GM23338 (cell line): ENCODE measurements at regions not wholly inside any gene's neighbourhood (a gene's known extent, or its start where the extent isn't known, plus 50 kb on each side); places are given as distances from the start of the nearest gene placed in this dataset.

Experiments used
- CREB1 ChIP-seq: fragments of 250-450 bp; sonication (Bioruptor Pico); IDR thresholded peaks from 2 replicates; pipeline ENCODE4 v1.5.0; 2020; ENCODE audit warnings: low read depth, mild to moderate bottlenecking, moderate library complexity
- CTCF ChIP-seq, 2 experiments: fragments of 200-600 bp in 1 of 2; sonication (generic) in 1 of 2; conservative IDR thresholded peaks; 2 replicates each; pipeline versions ENCODE4 v1.5.1 to v1.6.1; 2016 to 2017; ENCODE audit warnings: antibody characterized with exemption in 2 of 2, low read depth in 2 of 2, mild to moderate bottlenecking in 2 of 2, moderate library complexity in 1 of 2
- EZH2 ChIP-seq: fragments of 200-600 bp; sonication (generic); IDR thresholded peaks from one replicate; pipeline ENCODE4 v1.8.0; 2017; ENCODE audit warnings: antibody characterized with exemption, mild to moderate bottlenecking, low read depth; ENCODE audit not compliant: unreplicated experiment
- EZH2phosphoT487 ChIP-seq: fragments of 200-600 bp; sonication (generic); IDR thresholded peaks from one replicate; pipeline ENCODE4 v1.8.1; 2018; ENCODE audit warnings: antibody characterized with exemption; ENCODE audit not compliant: unreplicated experiment
- NANOG ChIP-seq: IDR thresholded peaks from 2 replicates; pipeline ENCODE4 v1.6.1; 2016; ENCODE audit warnings: antibody characterized with exemption, borderline replicate concordance
- POLR2AphosphoS5 ChIP-seq: IDR thresholded peaks from 2 replicates; pipeline ENCODE4 v1.6.1; 2016; ENCODE audit warnings: antibody characterized with exemption, low read depth
- REST ChIP-seq: IDR thresholded peaks from one replicate; pipeline ENCODE4 v1.6.1; 2018; ENCODE audit warnings: antibody characterized with exemption; ENCODE audit not compliant: unreplicated experiment
- STAT1 ChIP-seq: IDR thresholded peaks from one replicate; pipeline ENCODE4 v1.6.1; 2016; ENCODE audit warnings: antibody characterized with exemption; ENCODE audit not compliant: unreplicated experiment

- TF ChIP-seq CTCF (conservative IDR thresholded peaks at IDR 0.05; ENCODE audit: low read depth in 2 of 2) (no peak), STAT1 (no peak), POLR2AphosphoS5 (no peak), NANOG (no peak), EZH2 (no peak), CREB1 (CRISPR knock-in tag) (no peak), EZH2phosphoT487 (no peak), REST (no peak)
Observed at GRCh38 chr2:2867397-2867979, 510.1 kb downstream of the EIPR1 start.
